ENCODE measurements at regions not wholly inside any gene's neighbourhood (a gene's known extent, or its start where the extent isn't known, plus 50 kb on each side); places are given as distances from the start of the nearest gene placed in this dataset.

DNA sequence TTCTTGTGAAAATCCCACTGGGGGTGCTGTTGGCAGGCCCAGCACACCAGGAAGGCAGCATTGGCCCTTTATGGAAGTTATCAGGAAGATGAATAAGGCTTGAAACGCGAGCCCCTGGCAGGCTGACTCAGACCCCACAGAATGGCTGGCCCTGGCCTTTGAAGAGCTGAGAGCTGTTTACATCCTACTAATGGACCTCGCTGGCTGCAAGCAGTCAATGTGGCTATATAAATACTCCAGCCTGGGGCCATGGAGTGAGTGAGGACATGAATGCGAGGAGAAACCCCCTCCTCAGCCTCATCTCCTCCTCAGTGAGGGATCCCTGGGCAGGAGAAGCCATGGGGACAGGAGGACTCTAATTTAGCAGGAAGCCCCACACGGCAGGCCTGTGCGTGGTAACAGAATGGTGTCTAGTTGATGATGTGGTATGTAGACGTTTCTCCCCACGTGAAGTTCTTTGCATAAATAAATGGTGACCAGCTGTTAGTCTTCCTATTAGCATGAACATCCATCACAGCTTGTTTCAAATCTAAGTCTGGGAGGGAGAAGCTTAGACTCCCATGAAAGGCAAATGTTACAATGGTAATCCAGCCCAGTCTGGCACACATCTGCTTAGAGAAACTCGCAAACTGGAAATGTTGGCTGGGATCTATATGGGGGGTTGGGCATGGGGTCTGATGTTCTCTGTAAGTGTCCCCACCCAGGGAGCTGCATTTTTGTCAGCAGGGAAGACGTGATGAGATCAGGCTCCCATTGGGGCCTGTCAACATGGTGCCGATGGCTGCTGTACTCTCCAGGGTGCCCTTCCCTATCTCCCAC, 175.1 kb upstream of the PITX1 start (continued):
- no peak for TF ChIP-seq ZBTB40 (IDR thresholded peaks at IDR 0.05)
- no peak for TF ChIP-seq ZBTB40 (CRISPR knock-in tag; IDR thresholded peaks at IDR 0.05)
- TF ChIP-seq HNRNPL (IDR thresholded peaks at IDR 0.05; ENCODE audit: low read depth, low read length): no peak
- TF ChIP-seq MAF1 (CRISPR knock-in tag; IDR thresholded peaks at IDR 0.05; ENCODE audit: borderline replicate concordance): no peak
- no peak for TF ChIP-seq ZNF230 (CRISPR knock-in tag; IDR thresholded peaks at IDR 0.05)
- no peak for TF ChIP-seq ETS1 (CRISPR knock-in tag; IDR thresholded peaks at IDR 0.05)
- TF ChIP-seq HNF4G (IDR thresholded peaks at IDR 0.05; ENCODE audit: borderline replicate concordance, low read depth, low read length): no peak
- no peak for TF ChIP-seq HNF4G (CRISPR knock-in tag; IDR thresholded peaks at IDR 0.05; ENCODE audit: borderline replicate concordance, low read depth)
- TF ChIP-seq DBP (CRISPR knock-in tag; IDR thresholded peaks at IDR 0.05; ENCODE audit: not compliant biosample characterization): no peak
- no peak for TF ChIP-seq CC2D1A (CRISPR knock-in tag; IDR thresholded peaks at IDR 0.05)
- TF ChIP-seq, protein P1, sequence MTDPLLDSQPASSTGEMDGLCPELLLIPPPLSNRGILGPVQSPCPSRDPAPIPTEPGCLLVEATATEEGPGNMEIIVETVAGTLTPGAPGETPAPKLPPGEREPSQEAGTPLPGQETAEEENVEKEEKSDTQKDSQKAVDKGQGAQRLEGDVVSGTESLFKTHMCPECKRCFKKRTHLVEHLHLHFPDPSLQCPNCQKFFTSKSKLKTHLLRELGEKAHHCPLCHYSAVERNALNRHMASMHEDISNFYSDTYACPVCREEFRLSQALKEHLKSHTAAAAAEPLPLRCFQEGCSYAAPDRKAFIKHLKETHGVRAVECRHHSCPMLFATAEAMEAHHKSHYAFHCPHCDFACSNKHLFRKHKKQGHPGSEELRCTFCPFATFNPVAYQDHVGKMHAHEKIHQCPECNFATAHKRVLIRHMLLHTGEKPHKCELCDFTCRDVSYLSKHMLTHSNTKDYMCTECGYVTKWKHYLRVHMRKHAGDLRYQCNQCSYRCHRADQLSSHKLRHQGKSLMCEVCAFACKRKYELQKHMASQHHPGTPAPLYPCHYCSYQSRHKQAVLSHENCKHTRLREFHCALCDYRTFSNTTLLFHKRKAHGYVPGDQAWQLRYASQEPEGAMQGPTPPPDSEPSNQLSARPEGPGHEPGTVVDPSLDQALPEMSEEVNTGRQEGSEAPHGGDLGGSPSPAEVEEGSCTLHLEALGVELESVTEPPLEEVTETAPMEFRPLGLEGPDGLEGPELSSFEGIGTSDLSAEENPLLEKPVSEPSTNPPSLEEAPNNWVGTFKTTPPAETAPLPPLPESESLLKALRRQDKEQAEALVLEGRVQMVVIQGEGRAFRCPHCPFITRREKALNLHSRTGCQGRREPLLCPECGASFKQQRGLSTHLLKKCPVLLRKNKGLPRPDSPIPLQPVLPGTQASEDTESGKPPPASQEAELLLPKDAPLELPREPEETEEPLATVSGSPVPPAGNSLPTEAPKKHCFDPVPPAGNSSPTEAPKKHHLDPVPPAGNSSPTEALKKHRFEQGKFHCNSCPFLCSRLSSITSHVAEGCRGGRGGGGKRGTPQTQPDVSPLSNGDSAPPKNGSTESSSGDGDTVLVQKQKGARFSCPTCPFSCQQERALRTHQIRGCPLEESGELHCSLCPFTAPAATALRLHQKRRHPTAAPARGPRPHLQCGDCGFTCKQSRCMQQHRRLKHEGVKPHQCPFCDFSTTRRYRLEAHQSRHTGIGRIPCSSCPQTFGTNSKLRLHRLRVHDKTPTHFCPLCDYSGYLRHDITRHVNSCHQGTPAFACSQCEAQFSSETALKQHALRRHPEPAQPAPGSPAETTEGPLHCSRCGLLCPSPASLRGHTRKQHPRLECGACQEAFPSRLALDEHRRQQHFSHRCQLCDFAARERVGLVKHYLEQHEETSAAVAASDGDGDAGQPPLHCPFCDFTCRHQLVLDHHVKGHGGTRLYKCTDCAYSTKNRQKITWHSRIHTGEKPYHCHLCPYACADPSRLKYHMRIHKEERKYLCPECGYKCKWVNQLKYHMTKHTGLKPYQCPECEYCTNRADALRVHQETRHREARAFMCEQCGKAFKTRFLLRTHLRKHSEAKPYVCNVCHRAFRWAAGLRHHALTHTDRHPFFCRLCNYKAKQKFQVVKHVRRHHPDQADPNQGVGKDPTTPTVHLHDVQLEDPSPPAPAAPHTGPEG (CRISPR knock-in tag; IDR thresholded peaks at IDR 0.05): no peak
- TF ChIP-seq STAT5B (CRISPR knock-in tag; IDR thresholded peaks at IDR 0.05): no peak

Data from HepG2 (cell line).